ENCODE measurements at regions not wholly inside any gene's neighbourhood (a gene's known extent, or its start where the extent isn't known, plus 50 kb on each side); places are given as distances from the start of the nearest gene placed in this dataset.

DNA sequence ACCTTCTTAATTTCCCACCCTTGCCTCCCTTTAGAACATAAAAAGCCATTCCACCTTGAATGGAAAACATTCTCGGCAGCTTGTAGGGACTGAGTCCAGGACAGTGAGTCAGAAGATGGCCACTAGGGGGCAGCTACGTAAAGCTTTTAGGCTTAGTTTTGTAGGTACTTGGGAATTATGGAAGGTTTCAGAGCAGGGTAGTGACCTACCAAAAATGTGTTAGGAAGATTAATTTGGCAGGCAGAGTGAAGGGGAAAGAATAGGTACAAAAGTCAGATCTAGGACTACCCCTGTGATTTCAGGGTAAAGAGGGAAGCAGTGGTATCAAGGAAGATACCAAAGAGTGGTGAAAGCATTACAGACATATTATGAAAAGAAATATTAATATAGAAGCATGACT, 198.4 kb downstream of the NDFIP2 start:
- no peak for DNase-seq

GRCh38 chr13:79678100-79678499, 197.1 kb downstream of the NDFIP2 start:
- DNase-seq = no peak

DNA sequence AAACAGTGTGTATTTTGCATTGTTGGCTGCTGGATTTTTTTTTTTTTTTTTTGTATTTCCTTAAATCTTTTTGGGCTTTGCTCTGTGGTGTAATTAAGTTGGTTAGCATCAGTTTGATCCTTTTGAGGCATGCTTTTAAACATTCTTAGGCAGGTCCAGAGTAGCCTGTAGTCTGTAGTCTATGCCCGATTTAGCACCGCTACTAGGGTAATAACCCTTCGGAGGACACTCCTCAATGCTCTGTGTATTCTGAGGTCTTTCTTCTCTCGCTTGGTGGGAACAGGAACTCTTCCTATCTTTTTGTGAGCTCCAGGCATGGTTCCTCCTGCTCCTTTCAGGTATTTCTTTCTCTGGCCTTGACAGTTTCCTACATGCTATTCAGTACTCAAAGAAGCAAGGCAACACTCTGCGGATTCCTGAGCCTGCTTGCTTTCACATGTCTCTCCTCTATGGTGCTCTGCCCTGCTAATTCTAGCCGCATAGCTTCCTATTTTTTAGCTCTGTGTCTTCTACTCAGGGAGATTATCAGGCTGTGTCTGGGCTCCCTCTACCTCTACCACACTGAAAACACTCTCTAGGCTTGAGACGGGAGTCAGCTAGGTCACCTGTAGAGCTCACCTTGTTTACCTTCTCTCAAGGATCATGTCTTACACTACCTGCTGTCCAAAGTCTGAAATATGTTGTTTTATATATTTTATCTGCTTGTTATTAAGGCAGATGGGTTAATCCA, 195.1 kb downstream of the NDFIP2 start:
- DNase-seq = no peak

DNA sequence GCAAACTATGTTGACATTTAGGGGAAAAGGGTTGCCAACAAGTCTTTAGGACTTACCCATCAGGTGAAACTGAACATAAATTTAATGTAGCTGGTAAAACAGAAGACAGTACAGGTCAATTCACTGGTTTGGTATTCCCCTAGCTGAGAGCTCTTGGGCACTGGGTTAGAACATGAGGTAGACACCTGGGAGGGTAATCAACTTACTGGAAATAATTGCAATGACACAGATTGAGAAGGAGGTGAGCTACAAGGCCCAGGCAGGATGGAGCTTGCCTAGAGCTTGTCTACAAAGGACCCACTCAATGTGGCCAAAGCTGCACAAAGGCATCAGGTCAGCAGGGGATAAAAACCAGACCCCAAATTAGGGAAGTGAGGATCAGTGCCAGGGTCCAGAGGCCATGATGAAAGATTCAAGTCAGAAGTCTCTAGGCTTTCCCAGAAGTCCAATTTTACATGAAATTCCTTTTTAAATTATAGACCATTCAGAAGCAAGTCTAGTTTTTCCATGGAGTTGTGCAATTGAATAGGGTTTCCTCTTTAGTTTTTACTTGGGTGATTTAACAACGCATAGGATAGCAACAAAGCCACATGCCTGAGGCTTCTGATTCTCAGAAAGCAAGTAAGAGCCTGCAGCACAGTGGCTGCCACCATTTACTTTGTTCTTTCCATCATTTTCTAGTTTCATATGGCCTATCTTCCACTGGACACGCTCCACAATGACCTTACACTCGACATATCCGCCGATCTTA, 194.0 kb downstream of the NDFIP2 start:
- no peak for DNase-seq

GRCh38 chr13:79673993-79674377, 193.0 kb downstream of the NDFIP2 start:
- DNase-seq = no peak

DNA sequence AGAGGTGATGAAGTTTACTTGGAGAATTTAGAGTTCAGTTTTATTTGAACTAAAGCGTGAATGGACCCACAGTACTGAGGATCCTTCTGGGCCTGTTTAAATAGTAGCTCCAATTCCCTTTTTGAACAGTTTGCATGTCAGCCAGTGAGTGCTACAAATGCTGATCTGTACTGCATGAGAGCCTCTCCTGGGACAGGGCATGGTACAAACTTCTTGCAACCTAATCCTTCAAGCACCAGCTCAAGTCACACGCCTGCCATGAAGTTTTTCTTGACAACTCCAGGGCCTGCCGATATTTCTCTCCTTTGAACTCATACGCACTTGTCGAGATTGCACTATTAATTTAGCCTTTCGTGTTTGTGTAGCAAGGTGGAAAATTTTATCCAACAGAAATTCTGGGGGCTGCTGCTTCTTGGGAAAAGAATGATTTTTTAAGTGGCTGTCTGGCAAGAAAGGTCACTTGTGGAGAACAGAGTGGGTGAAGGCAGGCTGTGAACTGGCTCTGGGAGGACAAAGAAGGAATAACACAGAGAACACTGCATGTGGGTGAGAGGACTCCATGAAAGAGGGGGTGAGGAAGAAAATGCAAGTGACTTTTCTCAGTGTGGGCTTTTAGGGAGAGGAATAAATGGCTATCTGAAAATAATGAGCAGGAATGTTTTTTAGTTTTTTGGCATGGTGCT, 192.5 kb downstream of the NDFIP2 start:
- DNase-seq = no peak

DNA sequence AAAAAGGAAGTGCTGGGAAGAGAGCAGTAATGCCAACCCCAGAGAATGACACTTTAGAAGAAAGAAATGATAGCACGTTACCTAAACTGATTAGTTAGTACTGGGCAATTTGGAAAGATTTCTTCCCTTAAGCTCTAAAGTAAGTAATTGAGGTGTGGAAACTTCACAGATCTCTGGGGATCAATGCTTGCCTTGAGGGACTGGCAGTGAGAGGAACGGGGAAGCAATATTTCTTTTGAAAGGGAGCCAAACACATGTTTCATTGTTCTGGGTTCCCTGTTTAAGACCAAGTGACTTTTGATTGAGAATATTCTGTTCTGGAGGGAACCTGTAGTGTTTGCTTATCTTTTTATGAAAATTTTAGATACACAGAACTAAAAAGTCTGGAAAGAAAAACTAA, 190.5 kb downstream of the NDFIP2 start:
- no peak for DNase-seq

- no peak for DNase-seq
These were observed 187.3 kb downstream of the NDFIP2 start for GRCh38 chr13:79668201-79668752.

GRCh38 chr13:79667771-79668170, 186.8 kb downstream of the NDFIP2 start:
- no peak for DNase-seq

DNA sequence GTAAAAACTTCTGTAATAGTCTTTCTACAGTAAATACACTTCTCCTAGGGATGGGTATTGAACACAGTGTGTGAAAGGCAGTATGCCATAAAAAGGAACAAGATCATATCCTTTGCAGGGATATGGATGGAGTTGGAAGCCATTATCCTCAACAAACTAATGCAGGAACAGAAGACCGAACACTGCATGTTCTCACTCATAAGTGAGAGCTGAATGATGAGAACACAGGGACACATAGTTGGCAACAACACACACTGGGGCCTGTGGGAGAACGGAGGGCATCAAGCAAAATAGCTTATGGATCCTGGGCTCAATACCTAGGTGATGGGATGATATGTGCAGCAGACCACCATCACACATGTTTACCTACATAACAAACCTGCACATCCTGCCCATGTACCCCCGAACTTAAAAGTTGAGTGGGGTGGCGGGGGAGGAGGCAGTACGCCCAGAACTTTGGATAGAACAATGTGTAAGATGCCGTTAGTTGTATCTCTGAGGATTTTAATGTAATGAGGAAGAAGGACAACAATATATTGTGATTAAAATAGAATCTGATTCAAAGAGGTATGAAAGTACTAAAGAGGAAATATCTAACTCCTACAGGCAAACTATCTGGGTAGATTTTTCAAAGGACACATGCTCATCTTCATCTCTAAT, 183.2 kb downstream of the NDFIP2 start:
- DNase-seq = no peak

DNA sequence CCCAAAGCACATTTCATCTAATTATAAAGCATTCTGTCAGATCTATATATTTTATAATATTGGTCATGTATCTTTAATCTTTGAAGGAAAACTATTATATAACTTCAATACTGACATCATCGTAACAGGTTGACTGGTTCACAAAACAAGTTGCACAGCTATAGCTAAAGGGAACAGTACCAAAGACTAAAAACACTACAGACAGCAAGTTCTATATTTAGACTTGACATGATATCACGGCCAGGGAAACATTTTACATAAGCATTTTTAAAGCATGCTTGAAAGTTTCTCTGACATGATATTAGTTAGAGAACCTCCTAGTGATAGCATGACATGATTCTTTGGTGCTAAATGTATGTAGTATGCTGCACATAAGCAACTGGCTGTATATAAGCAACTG, 182.5 kb downstream of the NDFIP2 start:
- DNase-seq = no peak

GRCh38 chr13:79662882-79663281, 181.9 kb downstream of the NDFIP2 start:
- DNase-seq = no peak

GRCh38 chr13:79660361-79660760, 179.4 kb downstream of the NDFIP2 start:
- no peak for DNase-seq

DNA sequence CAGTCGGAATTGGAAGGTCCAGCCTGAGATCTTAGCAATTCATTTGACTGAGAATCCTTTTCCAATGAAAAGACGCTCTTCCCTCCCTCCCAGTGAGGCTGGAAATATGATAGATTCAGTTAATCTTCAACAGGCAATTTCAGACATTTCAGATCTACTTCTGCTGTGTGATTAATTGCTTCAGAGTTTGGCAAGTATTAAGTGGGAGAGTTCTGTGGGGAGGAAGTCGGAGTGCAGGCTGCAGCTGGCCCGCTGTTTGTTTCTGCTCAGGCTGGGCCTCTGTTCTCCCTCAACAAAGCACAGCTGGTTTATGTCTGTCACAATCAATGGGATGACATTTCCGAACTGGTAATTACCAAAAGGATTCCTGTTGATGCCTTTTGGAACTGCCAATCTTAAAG, 178.2 kb downstream of the NDFIP2 start:
- DNase-seq = no peak

GRCh38 chr13:79658333-79658975, 177.5 kb downstream of the NDFIP2 start:
- no peak for DNase-seq

GRCh38 chr13:79655509-79655908, 174.6 kb downstream of the NDFIP2 start:
- DNase-seq = no peak

DNA sequence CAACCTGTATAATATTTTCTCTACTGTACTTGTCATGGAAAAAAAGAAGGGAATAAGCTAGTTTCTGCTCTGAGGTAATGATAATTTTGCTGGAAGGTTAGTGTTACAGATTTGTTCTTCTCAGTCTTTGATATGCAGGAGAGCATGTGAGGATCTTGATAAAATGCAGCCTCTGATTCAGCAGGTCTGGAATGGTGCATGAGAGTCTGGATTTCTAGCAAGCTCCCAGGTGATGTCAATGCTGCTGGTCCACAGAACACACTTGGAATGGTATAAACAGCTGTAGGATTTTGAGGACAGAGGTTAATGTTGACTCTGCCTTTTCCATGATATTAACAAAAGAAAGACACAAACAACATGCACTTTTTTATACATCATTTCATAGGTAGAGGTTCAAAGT, 173.6 kb downstream of the NDFIP2 start:
- DNase-seq = no peak

DNA sequence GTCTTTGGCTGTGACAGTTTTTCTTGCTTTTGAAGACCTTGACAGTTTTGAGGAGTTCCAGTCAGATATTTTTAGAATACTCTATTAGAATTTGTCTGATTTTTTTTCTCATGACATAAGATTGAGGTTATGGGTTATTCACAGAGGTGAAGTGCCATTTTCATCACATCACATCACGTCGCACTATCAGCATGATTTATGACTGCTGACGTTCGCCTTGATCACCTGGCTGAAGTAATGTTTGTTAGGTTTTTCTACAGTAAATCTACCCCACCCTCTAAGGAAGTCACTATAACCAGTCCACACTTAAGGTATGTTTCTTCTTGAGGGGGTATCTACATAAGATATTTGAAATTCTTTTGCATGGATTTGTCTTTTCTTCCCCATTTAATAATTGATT, 169.7 kb downstream of the NDFIP2 start:
- DNase-seq = no peak

DNA sequence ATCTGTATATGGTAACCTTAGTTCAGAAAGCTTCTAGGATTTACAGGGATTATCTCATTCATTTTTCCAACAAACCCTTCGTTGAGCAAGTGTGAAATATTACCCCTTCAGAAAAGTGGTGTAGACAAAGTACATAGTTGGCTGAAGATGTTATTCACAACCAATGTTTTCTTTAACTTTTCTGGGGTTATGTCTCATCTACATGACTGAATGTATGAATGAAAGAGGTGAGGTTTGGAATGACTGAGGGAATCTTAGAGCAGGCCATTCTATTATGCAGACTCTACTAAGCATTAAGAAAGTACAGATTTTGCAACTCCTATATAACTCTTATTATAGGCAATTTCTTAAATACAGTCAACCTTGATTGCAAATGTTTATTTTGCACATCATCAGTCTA, 167.2 kb downstream of the NDFIP2 start:
- no peak for DNase-seq

DNA sequence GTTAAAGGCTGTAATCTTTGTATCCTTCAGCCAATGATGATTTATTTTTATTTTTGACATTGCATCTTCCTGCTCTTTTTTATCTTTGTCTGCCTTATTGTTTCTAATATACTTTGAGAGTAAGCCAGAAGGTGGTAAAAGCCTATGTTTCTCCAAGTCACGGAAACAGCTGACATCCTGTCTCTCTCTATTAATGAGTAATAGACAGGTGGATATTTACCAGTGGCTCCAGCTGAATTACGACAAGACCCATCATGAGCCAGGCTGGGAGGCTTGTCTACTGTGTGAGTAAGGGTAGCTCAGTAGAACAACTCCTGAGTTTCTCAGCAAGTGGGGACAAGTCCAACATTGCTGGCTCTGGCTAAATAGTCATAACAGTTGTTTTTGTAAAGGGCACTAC, 166.6 kb downstream of the NDFIP2 start:
- DNase-seq = no peak

DNA sequence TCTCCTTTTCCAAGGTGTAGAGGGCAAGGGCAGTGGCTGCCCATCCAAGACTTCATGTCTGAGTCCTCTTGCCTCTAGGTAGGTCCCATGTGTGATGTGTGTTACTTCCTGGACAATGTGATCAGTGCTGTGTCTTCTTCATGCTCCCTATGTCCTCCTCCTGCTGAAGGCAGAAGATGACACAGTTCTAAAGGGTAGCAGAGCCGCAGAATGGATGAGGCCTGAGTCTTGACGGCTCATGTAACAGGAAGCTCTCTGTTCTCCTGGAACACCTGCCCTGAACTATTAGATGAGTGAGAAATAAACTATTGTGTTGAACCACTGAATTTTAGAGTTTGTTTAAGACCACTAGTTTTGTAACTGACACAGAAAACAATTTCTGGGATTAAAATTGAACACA, 165.9 kb downstream of the NDFIP2 start:
- DNase-seq = no peak

- DNase-seq = no peak
These were observed 164.6 kb downstream of the NDFIP2 start for GRCh38 chr13:79645569-79645968.

GRCh38 chr13:79642596-79642995, 161.6 kb downstream of the NDFIP2 start:
- DNase-seq = no peak
